HG02588 (cell line): ENCODE measurements at regions not wholly inside any gene's neighbourhood (a gene's known extent, or its start where the extent isn't known, plus 50 kb on each side); places are given as distances from the start of the nearest gene placed in this dataset.
"Not testable (repeated sequence)": the region's sequence is repeated elsewhere in the genome, so short reads cannot be mapped to it uniquely, and the experiment has no call there.

Experiments
- ATAC-seq: cut with Tn5 transposase; IDR thresholded peaks from one replicate; pipeline ENCODE4 v1.9.1; 2021; ENCODE audit warnings: mild to moderate bottlenecking, moderate library complexity; ENCODE audit not compliant: unreplicated experiment

GRCh38 chr12:46670636-46671035, 155.2 kb downstream of the SLC38A4 start:
- ATAC-seq = no peak

DNA sequence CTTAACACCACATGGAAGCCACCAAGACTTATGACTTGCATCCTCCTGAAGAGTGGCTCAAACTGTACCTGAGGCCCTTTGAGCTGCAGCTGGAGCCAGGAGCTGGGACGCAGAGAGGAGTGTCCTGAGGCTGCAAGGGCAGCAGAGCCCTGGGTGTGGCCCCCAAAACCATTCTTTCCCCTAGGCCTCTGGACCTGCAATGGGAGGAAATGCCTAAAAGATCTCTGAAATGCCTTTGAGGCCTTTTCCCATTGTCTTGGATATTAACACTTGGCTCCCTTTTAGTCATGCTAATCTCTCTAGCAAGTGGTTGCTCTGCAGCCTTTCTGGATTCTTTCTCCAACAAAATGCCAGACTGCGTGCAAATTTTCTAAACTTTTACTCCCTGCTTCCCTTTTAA, 156.1 kb downstream of the SLC38A4 start:
- ATAC-seq = no peak

DNA sequence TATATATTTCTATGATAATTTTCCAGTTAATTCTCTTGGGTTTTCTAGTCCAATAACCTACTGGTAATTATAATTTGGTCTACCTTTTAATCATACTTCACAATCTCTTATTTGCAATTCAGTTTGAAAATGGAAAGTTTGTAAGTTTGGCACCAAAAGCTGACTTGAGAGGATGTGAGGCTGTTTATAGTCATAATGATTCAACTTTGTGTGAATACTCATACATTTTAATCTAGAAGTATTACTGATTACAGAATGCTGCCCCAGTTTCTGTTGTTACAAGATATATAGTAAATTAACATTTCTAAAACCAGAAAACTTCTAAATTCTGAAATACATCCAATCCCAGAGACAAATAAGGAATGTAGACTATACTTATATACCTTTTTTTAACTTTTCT, 158.2 kb downstream of the SLC38A4 start:
- ATAC-seq = no peak

- ATAC-seq = peak; percentile 52
Measured at GRCh38 chr12:46664761-46665287, 161.0 kb downstream of the SLC38A4 start.

DNA sequence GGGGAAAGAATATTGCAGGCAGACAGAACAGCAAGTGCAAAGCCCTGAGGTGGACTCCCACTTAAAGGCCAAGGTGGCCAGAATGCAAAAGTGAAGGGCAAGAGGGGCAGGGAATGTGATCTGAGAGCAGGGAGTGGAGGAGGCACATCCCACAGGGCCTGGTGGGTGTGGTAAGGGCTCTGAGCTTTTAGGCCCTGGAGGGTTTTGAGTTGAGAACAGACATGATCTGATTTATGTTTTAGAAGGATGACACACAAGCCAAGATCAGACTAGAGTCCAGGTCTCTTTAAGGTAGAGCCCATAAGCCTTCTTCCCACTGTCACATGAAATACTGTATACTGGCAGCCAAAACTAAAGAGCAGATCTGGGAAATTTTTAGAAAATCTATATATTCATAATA, 162.5 kb downstream of the SLC38A4 start:
- no peak for ATAC-seq

DNA sequence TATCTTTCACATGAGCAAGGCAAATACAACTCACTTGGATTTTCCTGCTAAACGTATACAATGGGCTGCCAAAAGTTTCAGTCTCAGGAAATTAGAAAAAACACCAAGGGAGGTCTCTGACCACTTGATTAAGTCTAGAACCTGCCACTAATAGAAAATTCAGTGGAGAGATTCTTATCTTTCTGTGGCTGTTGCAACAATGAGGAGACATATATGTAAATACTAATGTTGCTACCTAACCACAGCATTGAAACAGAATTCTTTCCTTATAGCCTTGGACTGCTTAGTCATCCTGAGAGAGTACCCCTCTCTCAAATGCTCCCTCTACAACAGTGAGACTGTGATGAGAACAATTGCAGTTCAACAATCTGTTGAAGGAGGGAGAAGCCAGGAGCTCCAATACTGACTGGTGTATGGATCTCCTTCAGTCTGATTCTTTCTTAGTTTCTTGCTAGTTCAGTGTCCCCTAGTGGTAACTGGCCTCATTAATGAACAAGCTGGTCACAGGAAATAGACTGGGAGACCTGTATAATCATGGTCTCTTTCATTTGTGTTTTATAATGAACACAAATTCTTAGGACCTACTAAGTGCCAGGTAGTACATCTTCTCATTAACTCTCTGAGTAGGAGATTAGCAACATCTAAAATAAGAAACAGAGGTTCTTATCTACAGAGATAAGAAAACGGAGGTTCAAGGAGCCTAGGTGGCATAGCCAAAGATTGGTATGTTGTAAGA, 164.5 kb downstream of the SLC38A4 start:
- ATAC-seq = peak; percentile 80

DNA sequence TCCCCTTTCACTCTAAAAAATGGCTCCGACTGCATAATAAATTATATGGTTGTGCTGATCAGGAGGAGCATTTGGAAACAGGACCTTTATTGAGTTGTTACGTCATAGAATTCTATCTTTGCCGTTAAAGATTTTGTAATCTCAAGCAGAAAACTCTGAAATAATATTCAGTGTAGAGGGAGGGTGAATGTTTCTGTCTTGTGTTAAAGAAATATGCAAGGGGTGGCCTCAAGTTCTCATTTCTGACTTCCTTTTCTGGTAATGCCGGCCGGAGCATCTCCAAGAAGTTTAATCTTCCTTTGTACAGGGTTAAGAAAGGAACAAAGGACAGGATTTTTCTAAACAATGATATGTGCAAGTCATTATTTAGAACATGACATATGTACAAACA, 165.1 kb downstream of the SLC38A4 start:
- ATAC-seq = no peak

- ATAC-seq = no peak
Measured at GRCh38 chr12:46660276-46660675, 165.5 kb downstream of the SLC38A4 start.

DNA sequence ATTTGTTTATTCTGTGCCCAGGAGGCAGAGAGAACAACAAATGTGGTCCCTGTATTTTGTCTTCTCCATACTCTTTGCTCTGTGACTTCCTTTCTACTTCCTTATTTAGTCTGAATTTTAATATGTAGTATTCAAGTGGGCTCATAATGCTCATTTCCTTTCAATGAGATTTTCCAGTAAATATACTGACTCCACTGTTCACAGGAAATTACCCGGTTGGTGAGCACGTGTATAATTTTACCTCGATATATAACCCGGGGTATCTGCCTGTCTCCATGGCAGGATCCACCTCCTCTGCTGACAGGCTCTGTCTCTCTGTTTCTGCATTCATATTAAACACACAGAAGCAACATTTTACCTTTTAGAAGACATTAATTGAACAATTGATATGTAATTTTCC, 166.0 kb downstream of the SLC38A4 start:
- ATAC-seq = no peak

DNA sequence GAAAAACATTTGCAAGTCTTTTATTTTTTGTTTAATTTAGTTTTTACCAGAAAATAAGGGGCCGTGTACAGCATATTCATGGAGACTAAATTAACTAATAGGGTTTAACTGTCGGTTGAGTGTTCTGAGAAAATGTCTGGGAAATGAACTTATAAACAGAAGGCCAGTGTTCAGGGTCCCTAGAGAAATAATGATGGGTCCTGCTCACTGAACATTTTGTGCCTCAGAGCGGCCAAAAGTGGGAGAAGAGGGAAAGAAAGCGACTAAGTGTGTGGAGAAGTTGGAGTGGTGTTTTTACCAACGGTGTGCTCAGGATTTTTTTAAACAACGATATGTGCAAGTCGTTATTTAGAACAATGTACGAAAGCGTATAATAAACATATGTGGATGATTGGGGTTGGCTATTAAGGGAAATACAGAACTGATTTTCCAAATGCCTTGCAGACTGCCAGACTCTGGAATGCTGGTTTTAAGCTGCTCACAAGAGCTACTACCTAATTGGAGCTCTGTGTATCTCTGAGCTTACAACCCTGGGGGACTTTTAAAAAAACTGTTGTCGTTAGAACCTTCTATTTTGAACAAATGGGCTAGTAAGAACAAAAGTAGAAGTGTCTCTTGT, 166.7 kb downstream of the SLC38A4 start:
- no peak for ATAC-seq

- ATAC-seq = no peak
Measured at GRCh38 chr12:46657453-46658411, 168.1 kb downstream of the SLC38A4 start.

GRCh38 chr12:46655984-46656383, 169.8 kb downstream of the SLC38A4 start:
- not testable (repeated sequence) for ATAC-seq

- no peak for ATAC-seq
Measured at GRCh38 chr12:46653311-46653710, 172.5 kb downstream of the SLC38A4 start.

- no peak for ATAC-seq
Measured at GRCh38 chr12:46652692-46653091, 173.1 kb downstream of the SLC38A4 start.

DNA sequence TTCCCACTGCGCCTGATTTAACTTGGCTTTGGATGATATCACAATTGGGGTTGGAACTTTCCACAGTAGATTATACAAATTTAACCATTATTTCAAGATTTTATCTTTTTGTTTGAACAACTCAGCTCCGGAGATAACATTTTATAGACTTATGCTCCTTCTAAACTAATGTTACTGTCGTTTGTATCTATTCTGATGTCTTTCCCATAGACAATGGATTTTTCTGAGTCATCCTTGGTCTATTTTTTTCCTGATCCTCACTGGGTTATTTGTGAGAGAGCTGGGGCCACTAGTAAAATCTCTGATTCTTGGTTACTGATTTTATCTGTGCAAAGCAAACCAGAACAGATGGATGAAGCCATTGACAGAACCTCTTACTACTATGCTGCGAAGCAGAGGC, 175.1 kb downstream of the SLC38A4 start:
- no peak for ATAC-seq

- ATAC-seq = no peak
Measured at GRCh38 chr12:46649433-46649832, 176.4 kb downstream of the SLC38A4 start.

GRCh38 chr12:46647034-46647433, 178.8 kb downstream of the SLC38A4 start:
- no peak for ATAC-seq

DNA sequence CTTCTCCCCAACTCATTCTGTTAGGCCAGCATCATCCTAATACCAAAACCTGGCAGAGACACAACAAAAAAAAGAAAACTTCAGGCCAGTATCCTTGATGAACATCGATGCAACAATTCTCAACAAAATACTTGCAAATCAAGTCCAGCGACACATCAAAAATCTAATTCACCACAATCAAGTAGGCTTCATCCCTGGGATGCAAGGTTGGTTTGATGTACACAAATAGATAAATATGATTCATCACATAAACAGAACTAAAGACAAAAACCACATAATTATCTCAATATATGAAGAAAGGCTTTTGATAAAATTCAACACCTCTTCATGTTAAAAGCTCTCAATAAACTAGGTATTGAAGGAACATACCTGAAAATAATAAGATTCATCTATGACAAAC, 184.1 kb downstream of the SLC38A4 start:
- ATAC-seq = not testable (repeated sequence)

GRCh38 chr12:46635818-46636217, 190.0 kb downstream of the SLC38A4 start:
- ATAC-seq = no peak

- ATAC-seq = no peak
Measured at GRCh38 chr12:46629331-46630229, 196.2 kb downstream of the SLC38A4 start.
